ENCODE measurements at regions not wholly inside any gene's neighbourhood (a gene's known extent, or its start where the extent isn't known, plus 50 kb on each side); places are given as distances from the start of the nearest gene placed in this dataset.

- peaks cover 16% of the 10 kb centered on the region for H3K4me1 Mint-ChIP-seq (ENCODE audit: low read depth)
- no peak for TF ChIP-seq CTCF (IDR thresholded peaks at IDR 0.05)
- H3K27ac Mint-ChIP-seq = no peak overlapping the region
- H3K36me3 Mint-ChIP-seq (ENCODE audit: low read depth) = no peaks in the 10 kb centered on the region
- H3K9me3 Mint-ChIP-seq = no peaks in the 10 kb centered on the region
- peaks cover 15% of the 10 kb centered on the region for H3K27me3 Mint-ChIP-seq (ENCODE audit: insufficient read depth)
- H3K4me3 Mint-ChIP-seq = no peak overlapping the region
- DNase-seq = no peak
Measured at GRCh38 chr12:131612092-131612755, 98.7 kb upstream of the SFSWAP start.

- Mint-ChIP-seq H3K36me3 (ENCODE audit: low read depth) (no peaks in the 10 kb centered on the region), H3K27me3 (ENCODE audit: insufficient read depth) (peaks cover 18% of the 10 kb centered on the region), H3K4me3 (no peak overlapping the region), H3K9me3 (no peaks in the 10 kb centered on the region; the same call in 1 of the 2 replicates), H3K4me1 (ENCODE audit: low read depth) (peaks cover 16% of the 10 kb centered on the region), H3K27ac (no peak overlapping the region)
- no peak for TF ChIP-seq CTCF (IDR thresholded peaks at IDR 0.05)
- no peak for DNase-seq
Measured at GRCh38 chr12:131613186-131613585, 97.7 kb upstream of the SFSWAP start.

GRCh38 chr12:131613678-131614077, 97.2 kb upstream of the SFSWAP start:
- peaks cover 20% of the 10 kb centered on the region for H3K27me3 Mint-ChIP-seq (ENCODE audit: insufficient read depth)
- no peak for TF ChIP-seq CTCF (IDR thresholded peaks at IDR 0.05)
- no peak overlapping the region for H3K4me3 Mint-ChIP-seq
- no peaks in the 10 kb centered on the region for H3K36me3 Mint-ChIP-seq (ENCODE audit: low read depth)
- H3K27ac Mint-ChIP-seq = no peak overlapping the region
- no peaks in the 10 kb centered on the region; the same call in 1 of the 2 replicates for H3K9me3 Mint-ChIP-seq
- no peak for DNase-seq
- H3K4me1 Mint-ChIP-seq (ENCODE audit: low read depth) = peaks cover 16% of the 10 kb centered on the region

GRCh38 chr12:131615326-131616042, 95.4 kb upstream of the SFSWAP start:
- no peak overlapping the region for H3K4me3 Mint-ChIP-seq
- no peaks in the 10 kb centered on the region; the same call in 1 of the 2 replicates for H3K9me3 Mint-ChIP-seq
- H3K36me3 Mint-ChIP-seq (ENCODE audit: low read depth) = no peaks in the 10 kb centered on the region
- no peak for DNase-seq
- H3K4me1 Mint-ChIP-seq (ENCODE audit: low read depth) = peaks cover 9% of the 10 kb centered on the region
- H3K27ac Mint-ChIP-seq = no peak overlapping the region
- TF ChIP-seq CTCF (IDR thresholded peaks at IDR 0.05) = no peak
- peaks cover 18% of the 10 kb centered on the region for H3K27me3 Mint-ChIP-seq (ENCODE audit: insufficient read depth)

- Mint-ChIP-seq H3K27ac (no peak overlapping the region), H3K9me3 (no peaks in the 10 kb centered on the region; the same call in 1 of the 2 replicates), H3K36me3 (ENCODE audit: low read depth) (no peaks in the 10 kb centered on the region), H3K27me3 (ENCODE audit: insufficient read depth) (peaks cover 17% of the 10 kb centered on the region), H3K4me3 (no peak overlapping the region), H3K4me1 (ENCODE audit: low read depth) (peaks cover 9% of the 10 kb centered on the region)
- no peak for TF ChIP-seq CTCF (IDR thresholded peaks at IDR 0.05)
- no peak for DNase-seq
Measured at GRCh38 chr12:131616043-131616700, 94.7 kb upstream of the SFSWAP start.
